Mesenchymal stem cell (in vitro differentiated cells and primary cell): ENCODE measurements at regions not wholly inside any gene's neighbourhood (a gene's known extent, or its start where the extent isn't known, plus 50 kb on each side); places are given as distances from the start of the nearest gene placed in this dataset.

Experiments used
- DNase-seq: peaks from one replicate; pipeline ENCODE4 v3.0.0-alpha.2; 2013
- H2AFZ ChIP-seq: one replicate; pipeline ENCODE4 v1.6.1; 2013; ENCODE audit warnings: low read depth, mild to moderate bottlenecking, control low read depth, inconsistent platforms, low read length, moderate library complexity
- H2AK5ac ChIP-seq: 2 replicates; pipeline ENCODE4 v1.6.1; 2013; ENCODE audit warnings: low read length, moderate library complexity, mild to moderate bottlenecking, inconsistent platforms; ENCODE audit not compliant: severe bottlenecking
- H2BK120ac ChIP-seq: one replicate; pipeline ENCODE4 v1.6.1; 2013; ENCODE audit warnings: low read depth, mild to moderate bottlenecking, inconsistent platforms, low read length, moderate library complexity
- H2BK12ac ChIP-seq, 2 experiments: one replicate each; pipeline ENCODE4 v1.6.1; 2013; ENCODE audit warnings: inconsistent platforms in 2 of 2, low read length in 2 of 2, mild to moderate bottlenecking in 2 of 2, moderate library complexity in 2 of 2, control low read depth in 1 of 2
- H2BK15ac ChIP-seq: one replicate; pipeline ENCODE4 v1.6.1; 2013; ENCODE audit warnings: mild to moderate bottlenecking, low read depth, inconsistent platforms; ENCODE audit not compliant: poor library complexity, severe bottlenecking
- H2BK5ac ChIP-seq: 2 replicates; pipeline ENCODE4 v1.6.1; 2013; ENCODE audit warnings: low read depth, mild to moderate bottlenecking, low read length, control low read depth, inconsistent platforms; ENCODE audit not compliant: poor library complexity, severe bottlenecking
- H3K14ac ChIP-seq, 2 experiments: one replicate each; pipeline ENCODE4 v1.6.1; 2013; ENCODE audit warnings: inconsistent platforms in 2 of 2, low read length in 2 of 2, control low read depth in 1 of 2, mild to moderate bottlenecking in 1 of 2, moderate library complexity in 1 of 2
- H3K18ac ChIP-seq, 2 experiments: one replicate each; pipeline ENCODE4 v1.6.1; 2013; ENCODE audit warnings: inconsistent platforms in 2 of 2, low read length in 2 of 2, control low read depth in 1 of 2, low read depth in 1 of 2, mild to moderate bottlenecking in 1 of 2
- H3K23ac ChIP-seq, 2 experiments: one replicate each; pipeline ENCODE4 v1.6.1; 2013; ENCODE audit warnings: inconsistent platforms in 2 of 2, low read length in 2 of 2, mild to moderate bottlenecking in 2 of 2, moderate library complexity in 2 of 2, control low read depth in 1 of 2
- H3K27ac ChIP-seq: 2 replicates; pipeline ENCODE4 v1.5.1; 2013; ENCODE audit warnings: mild to moderate bottlenecking, moderate library complexity, low read length, control low read depth, inconsistent platforms; ENCODE audit not compliant: poor library complexity, severe bottlenecking
- H3K27me3 ChIP-seq, 2 experiments: 2 replicates each; pipeline versions ENCODE4 v1.6.1 to v1.7.0; 2013; ENCODE audit warnings: low read length in 2 of 2, mild to moderate bottlenecking in 2 of 2, moderate library complexity in 2 of 2, control low read depth in 1 of 2, inconsistent platforms in 1 of 2; ENCODE audit not compliant: control insufficient read depth in 1 of 2, insufficient read depth in 1 of 2
- H3K36me3 ChIP-seq, 2 experiments: 2 replicates each; pipeline versions ENCODE4 v1.6.1 to v1.7.0; 2013; ENCODE audit warnings: low read length in 2 of 2, control low read depth in 1 of 2, inconsistent platforms in 1 of 2, low read depth in 1 of 2, mild to moderate bottlenecking in 1 of 2; ENCODE audit not compliant: insufficient read depth in 2 of 2, control insufficient read depth in 1 of 2
- H3K4ac ChIP-seq, 2 experiments: one replicate each; pipeline ENCODE4 v1.6.1; 2013; ENCODE audit warnings: inconsistent platforms in 2 of 2, low read length in 2 of 2, mild to moderate bottlenecking in 2 of 2, moderate library complexity in 2 of 2, control low read depth in 1 of 2, low read depth in 1 of 2
- H3K4me1 ChIP-seq: 2 replicates; pipeline ENCODE4 v1.6.1; 2013; ENCODE audit warnings: low read depth, low read length, control low read depth; ENCODE audit not compliant: control insufficient read depth, insufficient read depth
- H3K4me2 ChIP-seq: 2 replicates; pipeline ENCODE4 v1.6.1; 2013; ENCODE audit warnings: low read length, mild to moderate bottlenecking, inconsistent platforms; ENCODE audit not compliant: poor library complexity, severe bottlenecking
- H3K4me3 ChIP-seq, 2 experiments: 2 replicates each; pipeline versions ENCODE4 v1.5.1 to v1.7.0; 2013; ENCODE audit warnings: low read length in 2 of 2, mild to moderate bottlenecking in 2 of 2, control low read depth in 1 of 2, low read depth in 1 of 2; ENCODE audit not compliant: insufficient read depth in 1 of 2
- H3K79me1 ChIP-seq: replicated peaks from 2 replicates; pipeline ENCODE4 v1.6.1; 2013; ENCODE audit warnings: mild to moderate bottlenecking, control low read depth, low read length, inconsistent platforms; ENCODE audit not compliant: poor library complexity, severe bottlenecking
- H3K9ac ChIP-seq: 2 replicates; pipeline ENCODE4 v1.7.0; 2013; ENCODE audit warnings: mild to moderate bottlenecking, low read length, moderate library complexity
- H3K9me3 ChIP-seq: 2 replicates; pipeline ENCODE4 v1.7.0; 2013; ENCODE audit warnings: mild to moderate bottlenecking, low read length; ENCODE audit not compliant: control insufficient read depth
- H4K8ac ChIP-seq: one replicate; pipeline ENCODE4 v1.6.1; 2013; ENCODE audit warnings: inconsistent platforms, mild to moderate bottlenecking, low read length, moderate library complexity
- H4K91ac ChIP-seq: one replicate; pipeline ENCODE4 v1.6.1; 2013; ENCODE audit warnings: mild to moderate bottlenecking, low read length, inconsistent platforms
- WGBS: methylation state at CpG from one replicate; pipeline ENCODE4 v1.1.7; 2013; ENCODE audit warnings: mixed read lengths; 5-methylcytosine and 5-hydroxymethylcytosine counted together

- H3K18ac ChIP-seq = no peak overlapping the region
- no peak overlapping the region for H3K14ac ChIP-seq
- no peaks in the 10 kb centered on the region for H3K79me1 ChIP-seq
- no peak overlapping the region for H2BK15ac ChIP-seq
- no peak overlapping the region for H3K23ac ChIP-seq
- H2BK12ac ChIP-seq = no peak overlapping the region
- H2AK5ac ChIP-seq = no peak overlapping the region
- H3K4me1 ChIP-seq = peaks cover under 1% of the 10 kb centered on the region
- no peak for DNase-seq
- no peak overlapping the region for H3K9ac ChIP-seq
- no peak overlapping the region for H4K91ac ChIP-seq
- H3K9me3 ChIP-seq = no peaks in the 10 kb centered on the region
- 75% methylated on average over 2 of the region's 2 CpGs for WGBS
- H3K27me3 ChIP-seq = no peaks in the 10 kb centered on the region
- peak overlapping the region; percentile 37 for H4K8ac ChIP-seq
- H3K4me3 ChIP-seq = no peak overlapping the region
- H3K27ac ChIP-seq = no peak overlapping the region
- H2AFZ ChIP-seq = no peak overlapping the region
- H3K36me3 ChIP-seq = no peaks in the 10 kb centered on the region
- H2BK120ac ChIP-seq = no peak overlapping the region
- H3K4me2 ChIP-seq = no peak overlapping the region
- no peak overlapping the region for H2BK5ac ChIP-seq
- no peak overlapping the region for H3K4ac ChIP-seq
Measured at GRCh38 chr4:123455360-123455759, 58.8 kb downstream of the SPRY1 start.

GRCh38 chr4:123462007-123462406 is 65.4 kb downstream of the SPRY1 start:
- Histone ChIP-seq H4K91ac (no peak overlapping the region), H3K4me2 (no peak overlapping the region), H2BK12ac (no peak overlapping the region), H3K36me3 (no peaks in the 10 kb centered on the region), H3K79me1 (no peaks in the 10 kb centered on the region), H2AK5ac (no peak overlapping the region), H3K14ac (no peak overlapping the region), H2BK120ac (no peak overlapping the region), H2BK5ac (no peak overlapping the region), H3K27me3 (no peaks in the 10 kb centered on the region), H3K9me3 (no peaks in the 10 kb centered on the region), H3K4me3 (no peak overlapping the region), H3K4me1 (no peaks in the 10 kb centered on the region), H3K23ac (no peak overlapping the region), H4K8ac (no peak overlapping the region), H3K18ac (no peak overlapping the region), H3K4ac (no peak overlapping the region), H3K9ac (no peak overlapping the region), H2BK15ac (no peak overlapping the region), H3K27ac (no peak overlapping the region), H2AFZ (no peak overlapping the region)
- DNase-seq = peak; percentile 24
- WGBS = no CpG with 5 or more reads among the region's 3 CpGs

GRCh38 chr4:123463869-123464268 is 67.3 kb downstream of the SPRY1 start:
- H3K36me3 ChIP-seq = no peaks in the 10 kb centered on the region
- H3K79me1 ChIP-seq = no peaks in the 10 kb centered on the region
- 80% methylated on average over 2 of the region's 3 CpGs for WGBS
- no peak overlapping the region for H3K23ac ChIP-seq
- H3K4me1 ChIP-seq = no peaks in the 10 kb centered on the region
- DNase-seq = no peak
- H2BK12ac ChIP-seq = no peak overlapping the region
- no peak overlapping the region for H4K8ac ChIP-seq
- no peaks in the 10 kb centered on the region for H3K9me3 ChIP-seq
- no peak overlapping the region for H2BK15ac ChIP-seq
- H2BK5ac ChIP-seq = no peak overlapping the region
- H2AK5ac ChIP-seq = no peak overlapping the region
- H3K4me2 ChIP-seq = no peak overlapping the region
- H2BK120ac ChIP-seq = no peak overlapping the region
- no peak overlapping the region for H3K14ac ChIP-seq
- no peak overlapping the region for H2AFZ ChIP-seq
- no peak overlapping the region for H3K4me3 ChIP-seq
- H3K27ac ChIP-seq = no peak overlapping the region
- H3K9ac ChIP-seq = no peak overlapping the region
- no peaks in the 10 kb centered on the region for H3K27me3 ChIP-seq
- H4K91ac ChIP-seq = no peak overlapping the region
- H3K18ac ChIP-seq = no peak overlapping the region
- no peak overlapping the region for H3K4ac ChIP-seq

- Histone ChIP-seq H2AK5ac (no peak overlapping the region), H3K27me3 (no peaks in the 10 kb centered on the region), H3K36me3 (no peaks in the 10 kb centered on the region), H3K27ac (no peak overlapping the region), H3K14ac (peak overlapping the region in 1 of 2 experiments; percentile 68), H3K4ac (no peak overlapping the region), H4K91ac (no peak overlapping the region), H3K79me1 (no peaks in the 10 kb centered on the region), H3K18ac (no peak overlapping the region), H3K23ac (no peak overlapping the region), H3K4me3 (no peak overlapping the region), H2BK5ac (no peak overlapping the region), H3K4me2 (no peak overlapping the region), H3K9ac (no peak overlapping the region), H2BK15ac (no peak overlapping the region), H3K4me1 (no peaks in the 10 kb centered on the region), H3K9me3 (no peaks in the 10 kb centered on the region), H2BK12ac (peak overlapping the region in 1 of 2 experiments; percentile 65), H4K8ac (no peak overlapping the region), H2BK120ac (no peak overlapping the region), H2AFZ (no peak overlapping the region)
- no peak for DNase-seq
- WGBS = 86% methylated on average over 5 of the region's 6 CpGs
Measured at GRCh38 chr4:123465416-123465815, 68.8 kb downstream of the SPRY1 start.
